GM23248 (cell line): ENCODE measurements at regions not wholly inside any gene's neighbourhood (a gene's known extent, or its start where the extent isn't known, plus 50 kb on each side); places are given as distances from the start of the nearest gene placed in this dataset.

Experiments
- EZH2 ChIP-seq: fragments of 200-600 bp; sonication (generic); IDR thresholded peaks from 2 replicates; pipeline ENCODE4 v1.6.1; 2018; ENCODE audit warnings: antibody characterized with exemption, mild to moderate bottlenecking; ENCODE audit not compliant: insufficient read depth, poor library complexity, severe bottlenecking
- EZH2phosphoT487 ChIP-seq: fragments of 200-600 bp; sonication (generic); IDR thresholded peaks from 2 replicates; pipeline ENCODE4 v1.6.1; 2018; ENCODE audit warnings: antibody characterized with exemption, moderate library complexity, mild to moderate bottlenecking, low read depth; ENCODE audit not compliant: insufficient read depth

- TF ChIP-seq EZH2 (no peak), EZH2phosphoT487 (no peak)
These were observed 57.3 kb upstream of the ZNF608 start for GRCh38 chr5:124803617-124804323.
